A549 (cell line): ENCODE measurements at regions not wholly inside any gene's neighbourhood (a gene's known extent, or its start where the extent isn't known, plus 50 kb on each side); places are given as distances from the start of the nearest gene placed in this dataset.

Experiments used
- ATAC-seq, 2 experiments: fragments of 200-7000 bp in 1 of 2; fragments of >200 bp in 1 of 2; cut with Nextera tagmentation in 1 of 2; cut with Tn5 transposase in 1 of 2; 3 replicates each; pipeline versions ENCODE4 v1.8.0 to v1.9.1; 2018 to 2020; ENCODE audit warnings: mild to moderate bottlenecking in 1 of 2, moderate library complexity in 1 of 2
- CTCF ChIA-PET: fragments of 300-600 bp; sonication (Branson Sonifier 250); formaldehyde crosslinking; extraction: SDS; loops from one replicate; lab custom pipeline; 2021; ENCODE audit warnings: antibody characterized with exemption, inconsistent platforms; lab: Yijun Ruan, JAX
- POLR2A ChIA-PET: fragments of 350-600 bp; formaldehyde crosslinking; extraction: SDS; loops from one replicate; lab custom pipeline; 2021; ENCODE audit warnings: antibody characterized with exemption, inconsistent platforms; lab: Yijun Ruan, JAX
- DNase-seq, 2 experiments: peaks; one replicate each; pipeline versions ENCODE4 v3.0.0 to v3.0.0-alpha.2; 2011 to 2016; ENCODE audit warnings: low read depth in 1 of 2, low spot score in 1 of 2
- FAIRE-seq: peaks from 2 replicates; lab custom pipeline; 2011; peaks lifted over from hg19 to GRCh38; lab: Jason Lieb, UNC
- H3K27ac ChIP-seq, 2 experiments: fragments of >200 bp; sonication (Bioruptor Twin); formaldehyde crosslinking; 3 replicates each; pipeline ENCODE4 v1.5.1; 2016 to 2017
- H3K4me1 ChIP-seq: fragments of >200 bp; sonication (Bioruptor Twin); formaldehyde crosslinking; 3 replicates; pipeline ENCODE4 v1.6.1; 2016
- H3K4me2 ChIP-seq: fragments of >200 bp; sonication (Bioruptor Twin); formaldehyde crosslinking; 3 replicates; pipeline ENCODE4 v1.6.1; 2016
- H3K4me3 ChIP-seq: fragments of >200 bp; sonication (Bioruptor Twin); formaldehyde crosslinking; 3 replicates; pipeline ENCODE4 v1.5.1; 2016
- H3K9me3 ChIP-seq: fragments of >200 bp; sonication (Bioruptor Twin); formaldehyde crosslinking; 3 replicates; pipeline ENCODE4 v1.6.1; 2016
- BCL3 ChIP-seq: fragments of >200 bp; sonication (Bioruptor Twin); formaldehyde crosslinking; IDR thresholded peaks from 3 replicates; pipeline ENCODE4 v1.6.1; 2016
- CTCF ChIP-seq: fragments of >200 bp; sonication (Bioruptor Twin); formaldehyde crosslinking; IDR thresholded peaks from 3 replicates; pipeline ENCODE4 v1.5.1; 2016
- E2F6 ChIP-seq: IDR thresholded peaks from 2 replicates; pipeline ENCODE4 v1.6.1; 2012; ENCODE audit warnings: low read depth, borderline replicate concordance
- EHMT2 ChIP-seq: fragments of 200-600 bp; sonication (generic); IDR thresholded peaks from 2 replicates; pipeline ENCODE4 v1.6.1; 2016; ENCODE audit warnings: antibody characterized with exemption, low read depth, mild to moderate bottlenecking, moderate library complexity
- ELK1 ChIP-seq: fragments of 150-350 bp; IDR thresholded peaks from 2 replicates; pipeline ENCODE4 v1.6.1; 2014; ENCODE audit warnings: low read depth, mild to moderate bottlenecking, low read length
- EP300 ChIP-seq, 2 experiments: fragments of >200 bp; sonication (Bioruptor Twin); formaldehyde crosslinking; IDR thresholded peaks; 2 replicates in 1 of 2; 3 replicates in 1 of 2; pipeline ENCODE4 v1.6.1; 2016 to 2017
- FOSB ChIP-seq: fragments of 250-450 bp; sonication (Bioruptor Pico); IDR thresholded peaks from 2 replicates; pipeline ENCODE4 v1.5.0; 2020; ENCODE audit warnings: mild to moderate bottlenecking, moderate library complexity
- FOSL2 ChIP-seq, 2 experiments: fragments of 450-650 bp in 1 of 2; fragments of >200 bp in 1 of 2; sonication (Bioruptor Twin) in 1 of 2; formaldehyde crosslinking; IDR thresholded peaks; 2 replicates each; pipeline versions ENCODE4 v1.5.0 to v1.6.1; 2016 to 2020; ENCODE audit warnings: mild to moderate bottlenecking in 1 of 2, moderate library complexity in 1 of 2
- HDAC2 ChIP-seq: fragments of 200-600 bp; sonication (generic); IDR thresholded peaks from 2 replicates; pipeline ENCODE4 v1.6.1; 2016
- HMGXB4 ChIP-seq: fragments of 250-450 bp; sonication (Bioruptor Pico); IDR thresholded peaks from 2 replicates; pipeline ENCODE4 v1.5.0; 2021; ENCODE audit warnings: mild to moderate bottlenecking, moderate library complexity, borderline replicate concordance
- HOXB13 ChIP-seq: fragments of 250-450 bp; sonication (Bioruptor Pico); IDR thresholded peaks from 2 replicates; pipeline ENCODE4 v1.5.0; 2020; ENCODE audit warnings: low read depth, mild to moderate bottlenecking, moderate library complexity
- HOXB5 ChIP-seq: fragments of 250-450 bp; sonication (Bioruptor Pico); IDR thresholded peaks from 2 replicates; pipeline ENCODE4 v1.5.0; 2020; ENCODE audit warnings: mild to moderate bottlenecking, moderate library complexity
- KDM1A ChIP-seq: fragments of 200-600 bp; sonication (generic); IDR thresholded peaks from 2 replicates; pipeline ENCODE4 v1.6.1; 2016; ENCODE audit warnings: low read depth, mild to moderate bottlenecking
- MYC ChIP-seq: IDR thresholded peaks from 2 replicates; pipeline ENCODE4 v1.6.1; 2012; ENCODE audit warnings: mild to moderate bottlenecking, inconsistent platforms, low read length, improper control_type of control experiment, borderline replicate concordance
- NR3C1 ChIP-seq: fragments of >200 bp; sonication (Bioruptor Twin); formaldehyde crosslinking; IDR thresholded peaks from 3 replicates; pipeline ENCODE4 v1.6.1; 2017
- POLR2AphosphoS2 ChIP-seq: conservative IDR thresholded peaks from 2 replicates; pipeline ENCODE4 v1.6.1; 2012; ENCODE audit warnings: low read length, improper control_type of control experiment, inconsistent platforms
- RAD21 ChIP-seq, 2 experiments: fragments of >200 bp in 1 of 2; sonication (Bioruptor Twin) in 1 of 2; formaldehyde crosslinking in 1 of 2; IDR thresholded peaks in 1 of 2; conservative IDR thresholded peaks in 1 of 2; 2 replicates in 1 of 2; 3 replicates in 1 of 2; pipeline ENCODE4 v1.6.1; 2012 to 2018; ENCODE audit warnings: inconsistent platforms in 1 of 2
- RARB ChIP-seq: fragments of 250-450 bp; sonication (Bioruptor Pico); IDR thresholded peaks from 2 replicates; pipeline ENCODE4 v1.8.0; 2021; ENCODE audit warnings: mild to moderate bottlenecking, moderate library complexity
- RFX5 ChIP-seq: fragments of 450-650 bp; IDR thresholded peaks from 2 replicates; pipeline ENCODE4 v1.7.1; 2014; ENCODE audit warnings: antibody characterized with exemption, mild to moderate bottlenecking, moderate library complexity
- SMC3 ChIP-seq: fragments of >200 bp; sonication (Bioruptor Twin); formaldehyde crosslinking; IDR thresholded peaks from 3 replicates; pipeline ENCODE4 v1.6.1; 2018; ENCODE audit warnings: inconsistent platforms
- SREBF2 ChIP-seq: fragments of 450-650 bp; IDR thresholded peaks from 2 replicates; pipeline ENCODE4 v1.6.1; 2014; ENCODE audit warnings: mild to moderate bottlenecking, moderate library complexity
- ZC3H11A ChIP-seq: fragments of 450-650 bp; IDR thresholded peaks from 2 replicates; pipeline ENCODE4 v1.6.1; 2014; ENCODE audit warnings: antibody characterized with exemption, mild to moderate bottlenecking
- ZNF302 ChIP-seq: fragments of 250-450 bp; sonication (Bioruptor Pico); IDR thresholded peaks from 2 replicates; pipeline ENCODE4 v1.9.0; 2021; ENCODE audit warnings: inconsistent platforms, mild to moderate bottlenecking, moderate library complexity
- ZSCAN20 ChIP-seq: fragments of 250-450 bp; sonication (Bioruptor Pico); IDR thresholded peaks from 2 replicates; pipeline ENCODE4 v1.8.0; 2022; ENCODE audit warnings: mild to moderate bottlenecking, moderate library complexity
- WGBS: methylation state at CpG from one replicate; pipeline ENCODE4 v1.1.6; 2017; ENCODE audit errors: missing lambda C conversion rate; 5-methylcytosine and 5-hydroxymethylcytosine counted together

- ATAC-seq (no peak), FAIRE-seq (no peak), DNase-seq (no peak)
- no peaks in the 10 kb centered on the region for H3K4me1 ChIP-seq
- CTCF ChIA-PET: interaction anchor here (0.6 to 1.4 kb wide), 2 partner anchors 246 to 262 kb away, joined by 3 read pairs; no protein-coding TSS in a partner anchor
- H3K27ac ChIP-seq: no peak overlapping the region
- TF ChIP-seq ZSCAN20 (CRISPR knock-in tag) (no peak), CTCF (no peak), SREBF2 (no peak), EHMT2 (no peak), HOXB13 (CRISPR knock-in tag) (no peak), POLR2AphosphoS2 (no peak), ELK1 (no peak), EP300 (IDR thresholded peaks at IDR 0.05) (no peak), ZNF302 (CRISPR knock-in tag) (no peak), SMC3 (no peak), HDAC2 (no peak), ZC3H11A (no peak), FOSB (no peak), NR3C1 (no peak), KDM1A (no peak), RFX5 (no peak)
- 88% methylated on average over 1 of the region's 1 CpG for WGBS
- POLR2A ChIA-PET: no interaction called here
- no peak overlapping the region for H3K4me3 ChIP-seq
- H3K4me2 ChIP-seq: no peak overlapping the region
- peaks cover 4% of the 10 kb centered on the region; the same call in 2 of the 3 replicates for H3K9me3 ChIP-seq
Observed at GRCh38 chr6:74720923-74721322, 484.9 kb downstream of the COL12A1 start.

- H3K4me3 ChIP-seq: no peak overlapping the region
Observed at GRCh38 chr6:74717591-74717990, 488.3 kb downstream of the COL12A1 start.

More at GRCh38 chr6:74717591-74717990, 488.3 kb downstream of the COL12A1 start:
- ChIA-PET POLR2A (no interaction called here), CTCF (no interaction called here)
- TF ChIP-seq HMGXB4: no peak
- TF ChIP-seq E2F6: no peak
- no peak for TF ChIP-seq RAD21 (conservative IDR thresholded peaks at IDR 0.05 in 1 of 2, IDR thresholded peaks at IDR 0.05 in 1 of 2)
- no peak for TF ChIP-seq BCL3
- TF ChIP-seq FOSL2 (IDR thresholded peaks at IDR 0.05): no peak
- TF ChIP-seq FOSL2 (CRISPR knock-in tag; IDR thresholded peaks at IDR 0.05): no peak
- no peak for TF ChIP-seq RARB (CRISPR knock-in tag)
- TF ChIP-seq MYC: no peak
- TF ChIP-seq HOXB5 (CRISPR knock-in tag): no peak
- Histone ChIP-seq H3K4me1 (no peaks in the 10 kb centered on the region), H3K27ac (no peak overlapping the region), H3K9me3 (peaks cover 4% of the 10 kb centered on the region; the same call in 2 of the 3 replicates), H3K4me2 (no peak overlapping the region)
- DNase-seq: no peak
- no peak for ATAC-seq
- FAIRE-seq: no peak
